A549 (cell line): ENCODE measurements at regions not wholly inside any gene's neighbourhood (a gene's known extent, or its start where the extent isn't known, plus 50 kb on each side); places are given as distances from the start of the nearest gene placed in this dataset.

ENCODE experiments used
- CHD2 ChIP-seq: fragments of 150-350 bp; IDR thresholded peaks from 2 replicates; pipeline ENCODE4 v1.6.1; 2014; ENCODE audit warnings: low read length; ENCODE audit not compliant: partially characterized antibody
- ESRRA ChIP-seq: fragments of 150-350 bp; IDR thresholded peaks from 2 replicates; pipeline ENCODE4 v1.6.1; 2014; ENCODE audit warnings: mild to moderate bottlenecking, low read length, borderline replicate concordance
- FOSL2 ChIP-seq, 2 experiments: fragments of 450-650 bp in 1 of 2; fragments of >200 bp in 1 of 2; sonication (Bioruptor Twin) in 1 of 2; formaldehyde crosslinking; IDR thresholded peaks; 2 replicates each; pipeline versions ENCODE4 v1.5.0 to v1.6.1; 2016 to 2020; ENCODE audit warnings: mild to moderate bottlenecking in 1 of 2, moderate library complexity in 1 of 2
- POLR2A ChIP-seq: IDR thresholded peaks from 2 replicates; pipeline ENCODE4 v1.6.1; 2012; ENCODE audit warnings: mild to moderate bottlenecking, low read length
- RFX5 ChIP-seq: fragments of 450-650 bp; IDR thresholded peaks from 2 replicates; pipeline ENCODE4 v1.7.1; 2014; ENCODE audit warnings: antibody characterized with exemption, mild to moderate bottlenecking, moderate library complexity
- TF ChIP-seq, protein P1 (sequence below): fragments of >200 bp; sonication (Bioruptor Twin); formaldehyde crosslinking; IDR thresholded peaks from 3 replicates; pipeline ENCODE4 v1.5.1; 2016
- TF ChIP-seq, protein P2 (sequence below): fragments of 450-650 bp; IDR thresholded peaks from 2 replicates; pipeline ENCODE4 v1.6.1; 2014; ENCODE audit warnings: antibody characterized with exemption

DNA sequence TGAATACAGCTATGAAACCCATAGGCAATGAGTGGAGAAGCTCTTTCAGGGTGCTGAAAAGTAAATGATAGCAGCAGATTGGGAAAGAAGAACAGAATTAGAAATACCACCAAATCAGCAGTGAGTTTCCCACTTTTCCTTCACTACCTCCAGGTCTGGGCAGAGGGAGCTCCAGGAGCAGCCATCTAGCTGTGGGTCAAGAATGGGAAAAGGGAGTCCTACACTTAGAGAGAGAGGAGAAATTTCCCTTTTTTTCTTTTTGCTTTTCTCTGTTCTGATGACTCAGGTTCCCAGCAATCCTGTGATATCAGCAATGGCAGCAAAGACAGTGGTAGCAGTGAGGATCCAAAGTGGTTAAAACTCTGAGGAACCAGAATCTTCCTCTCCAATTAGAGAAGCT lies 263.9 kb downstream of the NXPE2 start:
- TF ChIP-seq CHD2 (no peak), FOSL2 (IDR thresholded peaks at IDR 0.05) (no peak), FOSL2 (CRISPR knock-in tag; IDR thresholded peaks at IDR 0.05) (no peak), ESRRA (no peak), POLR2A (no peak), RFX5 (no peak)
- TF ChIP-seq, protein P1, sequence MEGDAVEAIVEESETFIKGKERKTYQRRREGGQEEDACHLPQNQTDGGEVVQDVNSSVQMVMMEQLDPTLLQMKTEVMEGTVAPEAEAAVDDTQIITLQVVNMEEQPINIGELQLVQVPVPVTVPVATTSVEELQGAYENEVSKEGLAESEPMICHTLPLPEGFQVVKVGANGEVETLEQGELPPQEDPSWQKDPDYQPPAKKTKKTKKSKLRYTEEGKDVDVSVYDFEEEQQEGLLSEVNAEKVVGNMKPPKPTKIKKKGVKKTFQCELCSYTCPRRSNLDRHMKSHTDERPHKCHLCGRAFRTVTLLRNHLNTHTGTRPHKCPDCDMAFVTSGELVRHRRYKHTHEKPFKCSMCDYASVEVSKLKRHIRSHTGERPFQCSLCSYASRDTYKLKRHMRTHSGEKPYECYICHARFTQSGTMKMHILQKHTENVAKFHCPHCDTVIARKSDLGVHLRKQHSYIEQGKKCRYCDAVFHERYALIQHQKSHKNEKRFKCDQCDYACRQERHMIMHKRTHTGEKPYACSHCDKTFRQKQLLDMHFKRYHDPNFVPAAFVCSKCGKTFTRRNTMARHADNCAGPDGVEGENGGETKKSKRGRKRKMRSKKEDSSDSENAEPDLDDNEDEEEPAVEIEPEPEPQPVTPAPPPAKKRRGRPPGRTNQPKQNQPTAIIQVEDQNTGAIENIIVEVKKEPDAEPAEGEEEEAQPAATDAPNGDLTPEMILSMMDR, result no peak
- TF ChIP-seq, protein P2, sequence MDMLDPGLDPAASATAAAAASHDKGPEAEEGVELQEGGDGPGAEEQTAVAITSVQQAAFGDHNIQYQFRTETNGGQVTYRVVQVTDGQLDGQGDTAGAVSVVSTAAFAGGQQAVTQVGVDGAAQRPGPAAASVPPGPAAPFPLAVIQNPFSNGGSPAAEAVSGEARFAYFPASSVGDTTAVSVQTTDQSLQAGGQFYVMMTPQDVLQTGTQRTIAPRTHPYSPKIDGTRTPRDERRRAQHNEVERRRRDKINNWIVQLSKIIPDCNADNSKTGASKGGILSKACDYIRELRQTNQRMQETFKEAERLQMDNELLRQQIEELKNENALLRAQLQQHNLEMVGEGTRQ, result no peak
